H1 (cell line): ENCODE measurements at regions not wholly inside any gene's neighbourhood (a gene's known extent, or its start where the extent isn't known, plus 50 kb on each side); places are given as distances from the start of the nearest gene placed in this dataset.

Source experiments
- CTCF ChIA-PET: fragments of 300-600 bp; sonication (Branson Sonifier 250); formaldehyde crosslinking; loops from one replicate; lab custom pipeline; 2021; ENCODE audit not compliant: partially characterized antibody; lab: Charles Lee
- POLR2A ChIA-PET: fragments of 300-600 bp; sonication (Branson Sonifier 250); formaldehyde crosslinking; loops from one replicate; lab custom pipeline; 2021; ENCODE audit warnings: inconsistent platforms; ENCODE audit not compliant: partially characterized antibody; lab: Charles Lee
- DNase-seq, 2 experiments: peaks; one replicate each; pipeline versions ENCODE4 v3.0.0 to v3.0.0-alpha.2; 2010 to 2022; ENCODE audit warnings: low spot score in 2 of 2, low read depth in 1 of 2, mixed read lengths in 1 of 2
- FAIRE-seq: peaks from 2 replicates; lab custom pipeline; 2011; peaks lifted over from hg19 to GRCh38; lab: Jason Lieb, UNC
- H2AFZ ChIP-seq: 2 replicates; pipeline ENCODE4 v1.8.1; 2012; ENCODE audit warnings: low read length, inconsistent platforms
- H2AK5ac ChIP-seq: 2 replicates; pipeline ENCODE4 v1.6.1; 2013; ENCODE audit warnings: low read depth, low read length
- H2BK120ac ChIP-seq: replicated peaks from 2 replicates; pipeline ENCODE3; 2013; ENCODE audit warnings: low read depth, low read length, inconsistent platforms
- H2BK12ac ChIP-seq: 2 replicates; pipeline ENCODE4 v1.6.1; 2013; ENCODE audit warnings: low read depth, low read length
- H2BK15ac ChIP-seq: 2 replicates; pipeline ENCODE4 v1.6.1; 2013; ENCODE audit warnings: low read length
- H2BK20ac ChIP-seq: 2 replicates; pipeline ENCODE4 v1.6.1; 2013; ENCODE audit warnings: low read length
- H2BK5ac ChIP-seq: 2 replicates; pipeline ENCODE4 v1.6.1; 2013; ENCODE audit warnings: low read depth, low read length
- H3K14ac ChIP-seq: 2 replicates; pipeline ENCODE4 v1.6.1; 2013; ENCODE audit warnings: inconsistent platforms; ENCODE audit not compliant: insufficient read length
- H3K18ac ChIP-seq: 2 replicates; pipeline ENCODE4 v1.6.1; 2013; ENCODE audit warnings: low read length; ENCODE audit errors: extremely low read depth
- H3K23ac ChIP-seq: 2 replicates; pipeline ENCODE4 v1.6.1; 2013; ENCODE audit warnings: inconsistent platforms; ENCODE audit not compliant: insufficient read length
- H3K23me2 ChIP-seq: 2 replicates; pipeline ENCODE4 v1.6.1; 2013; ENCODE audit warnings: low read depth, low read length
- H3K27ac ChIP-seq: 2 replicates; pipeline ENCODE4 v1.6.1; 2011; ENCODE audit warnings: low read depth, low read length, inconsistent platforms
- H3K27me3 ChIP-seq, 4 experiments: replicated peaks in 1 of 4; 1 replicate in 1 of 4; 2 replicates in 3 of 4; pipeline versions ENCODE4 v1.6.1 to v1.8.1; 2011 to 2013; ENCODE audit warnings: low read length in 3 of 4, mild to moderate bottlenecking in 3 of 4, inconsistent platforms in 2 of 4, mixed read lengths in 2 of 4, moderate library complexity in 1 of 4; ENCODE audit not compliant: control insufficient read depth in 3 of 4, insufficient read depth in 3 of 4; ENCODE audit errors: extremely low read depth in 1 of 4
- H3K36me3 ChIP-seq, 4 experiments: 2 replicates each; pipeline versions ENCODE4 v1.6.1 to v1.8.1; 2011 to 2013; ENCODE audit warnings: mild to moderate bottlenecking in 4 of 4, low read length in 3 of 4, moderate library complexity in 2 of 4, control low read depth in 1 of 4, inconsistent platforms in 1 of 4; ENCODE audit not compliant: insufficient read depth in 4 of 4, control insufficient read depth in 2 of 4
- H3K4ac ChIP-seq: replicated peaks from 2 replicates; pipeline ENCODE3; 2013; ENCODE audit warnings: low read length, low read depth, mixed read lengths, inconsistent platforms; ENCODE audit not compliant: insufficient read length
- H3K4me1 ChIP-seq, 4 experiments: replicated peaks in 1 of 4; 1 replicate in 1 of 4; 2 replicates in 3 of 4; pipeline versions ENCODE4 v1.6.1 to v1.8.1; 2011 to 2013; ENCODE audit warnings: low read length in 3 of 4, inconsistent platforms in 2 of 4, mixed read lengths in 1 of 4; ENCODE audit not compliant: insufficient read depth in 4 of 4, control insufficient read depth in 3 of 4
- H3K4me2 ChIP-seq, 2 experiments: 2 replicates each; pipeline versions ENCODE4 v1.6.1 to v1.8.1; 2011 to 2013; ENCODE audit warnings: low read depth in 2 of 2, low read length in 2 of 2, control low read depth in 1 of 2, inconsistent platforms in 1 of 2, mild to moderate bottlenecking in 1 of 2; ENCODE audit not compliant: insufficient read depth in 1 of 2
- H3K4me3 ChIP-seq, 4 experiments: fragments of 200-600, 300-600 bp in 1 of 4; sonication (generic), shearing (Covaris generic), sonication (Bioruptor Twin) in 1 of 4; 2 replicates each; pipeline versions ENCODE4 v1.5.1 to v1.8.1; 2011 to 2016; ENCODE audit warnings: low read length in 4 of 4, low read depth in 3 of 4, control low read depth in 2 of 4, inconsistent platforms in 2 of 4, mild to moderate bottlenecking in 2 of 4, mixed read lengths in 1 of 4, moderate library complexity in 1 of 4; ENCODE audit not compliant: insufficient read depth in 2 of 4; ENCODE audit errors: extremely low read depth in 1 of 4
- H3K56ac ChIP-seq: replicated peaks from 2 replicates; pipeline ENCODE3; 2013; ENCODE audit warnings: low read depth, mild to moderate bottlenecking, mixed read lengths, low read length, inconsistent platforms; ENCODE audit not compliant: insufficient read length
- H3K79me1 ChIP-seq: 2 replicates; pipeline ENCODE4 v1.6.1; 2013; ENCODE audit warnings: low read depth, low read length, control low read depth
- H3K79me2 ChIP-seq, 2 experiments: 2 replicates each; pipeline versions ENCODE4 v1.6.1 to v1.8.1; 2012 to 2013; ENCODE audit warnings: low read length in 2 of 2, mild to moderate bottlenecking in 2 of 2, inconsistent platforms in 1 of 2; ENCODE audit not compliant: insufficient read depth in 2 of 2, control insufficient read depth in 1 of 2
- H3K9ac ChIP-seq, 4 experiments: replicated peaks in 1 of 4; 1 replicate in 1 of 4; 2 replicates in 3 of 4; pipeline versions ENCODE4 v1.6.1 to v1.8.1; 2011 to 2013; ENCODE audit warnings: low read depth in 3 of 4, low read length in 3 of 4, control low read depth in 2 of 4, mild to moderate bottlenecking in 2 of 4, moderate library complexity in 2 of 4, inconsistent platforms in 1 of 4; ENCODE audit errors: extremely low read depth in 1 of 4
- H3K9me3 ChIP-seq, 2 experiments: 2 replicates each; pipeline versions ENCODE4 v1.6.1 to v1.8.1; 2012 to 2013; ENCODE audit warnings: mild to moderate bottlenecking in 2 of 2, moderate library complexity in 2 of 2, control low read depth in 1 of 2, inconsistent platforms in 1 of 2, low read depth in 1 of 2, low read length in 1 of 2, mixed read lengths in 1 of 2; ENCODE audit not compliant: insufficient read depth in 2 of 2
- H4K20me1 ChIP-seq, 2 experiments: replicated peaks in 1 of 2; 2 replicates each; pipeline versions ENCODE3 to v1.8.1; 2011 to 2013; ENCODE audit warnings: inconsistent platforms in 2 of 2, low read length in 2 of 2, mild to moderate bottlenecking in 1 of 2; ENCODE audit not compliant: insufficient read depth in 2 of 2, control insufficient read depth in 1 of 2
- H4K5ac ChIP-seq: 2 replicates; pipeline ENCODE4 v1.6.1; 2013; ENCODE audit warnings: low read length, low read depth, mixed read lengths, inconsistent platforms; ENCODE audit not compliant: insufficient read length
- H4K8ac ChIP-seq: 2 replicates; pipeline ENCODE4 v1.8.0; 2013; ENCODE audit warnings: mild to moderate bottlenecking, moderate library complexity, low read length, inconsistent platforms; ENCODE audit not compliant: insufficient read depth; ENCODE audit errors: extremely low read depth
- H4K91ac ChIP-seq: replicated peaks from 2 replicates; pipeline ENCODE3; 2013; ENCODE audit warnings: low read length, mixed read lengths, inconsistent platforms; ENCODE audit not compliant: insufficient read length
- WGBS, 2 experiments: shearing (Covaris generic) in 1 of 2; methylation state at CpG; one replicate each; pipeline versions ENCODE4 v1.1.6 to v1.1.7; 2013 to 2015; ENCODE audit warnings: low lambda C conversion rate in 2 of 2, mixed read lengths in 2 of 2, inconsistent platforms in 1 of 2, low coverage in 1 of 2, missing lambda C conversion rate in 1 of 2; ENCODE audit not compliant: insufficient replicate concordance in 2 of 2, insufficient coverage in 1 of 2, insufficient read length in 1 of 2; ENCODE audit errors: extremely low coverage in 1 of 2, missing lambda C conversion rate in 1 of 2; 5-methylcytosine and 5-hydroxymethylcytosine counted together
- TF ChIP-seq, protein P1 (sequence below): fragments of 300-600 bp; sonication (generic); IDR thresholded peaks from 2 replicates; pipeline ENCODE4 v1.7.1; 2012; ENCODE audit warnings: low read length, moderate library complexity, mild to moderate bottlenecking, inconsistent platforms; ENCODE audit not compliant: insufficient replicate concordance

DNA sequence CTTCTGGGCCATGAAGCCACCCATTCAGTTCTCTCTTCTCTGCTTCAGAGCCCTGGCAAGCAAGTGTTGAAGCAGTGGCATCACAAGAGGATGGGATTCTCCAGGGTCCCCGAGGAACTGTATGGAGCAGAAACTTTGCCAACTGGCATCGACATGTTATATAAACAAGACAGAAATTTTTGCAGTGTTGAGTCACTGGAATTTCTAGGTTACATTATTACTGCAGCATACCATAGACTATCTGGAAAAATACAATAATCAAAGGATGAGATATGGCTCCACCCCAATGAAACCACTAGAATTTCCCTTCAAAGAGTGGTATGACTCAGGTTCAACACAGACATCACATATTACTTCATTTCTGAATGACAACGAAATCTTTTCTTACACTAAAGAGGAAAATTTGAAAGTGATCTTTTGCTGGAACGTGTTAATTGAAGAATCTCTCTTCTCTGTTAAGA, 343.0 kb upstream of the DYNLRB2 start:
- no peaks in the 10 kb centered on the region for H3K4me1 ChIP-seq
- no peak overlapping the region for H4K8ac ChIP-seq
- POLR2A ChIA-PET, result no interaction called here
- H3K23me2 ChIP-seq, result no peaks in the 10 kb centered on the region
- H3K36me3 ChIP-seq, result no peaks in the 10 kb centered on the region
- no peak overlapping the region for H4K91ac ChIP-seq
- CTCF ChIA-PET, result no interaction called here
- no peak overlapping the region for H3K4me2 ChIP-seq
- H3K79me1 ChIP-seq, result no peaks in the 10 kb centered on the region
- H4K5ac ChIP-seq, result no peak overlapping the region
- no peak overlapping the region for H2BK15ac ChIP-seq
- H3K56ac ChIP-seq, result no peak overlapping the region
- no peaks in the 10 kb centered on the region for H3K9me3 ChIP-seq
- H3K79me2 ChIP-seq, result no peaks in the 10 kb centered on the region
- no peak overlapping the region for H2BK20ac ChIP-seq
- no peak overlapping the region for H2BK12ac ChIP-seq
- WGBS, 2 experiments, result 80% methylated on average over 4 of the region's 4 CpGs; no CpG with 5 or more reads in 1 of the 2 experiments
- no peak overlapping the region for H3K14ac ChIP-seq
- no peak overlapping the region for H3K4me3 ChIP-seq
- H3K9ac ChIP-seq, result no peak overlapping the region
- no peak overlapping the region for H2AK5ac ChIP-seq
- DNase-seq (no peak), FAIRE-seq (no peak)
- no peaks in the 10 kb centered on the region for H4K20me1 ChIP-seq
- no peaks in the 10 kb centered on the region for H3K27me3 ChIP-seq
- no peak overlapping the region for H3K27ac ChIP-seq
- H2AFZ ChIP-seq, result no peak overlapping the region
- no peak overlapping the region for H3K18ac ChIP-seq
- H3K23ac ChIP-seq, result no peak overlapping the region
- H2BK5ac ChIP-seq, result no peak overlapping the region
- no peak overlapping the region for H2BK120ac ChIP-seq
- H3K4ac ChIP-seq, result no peak overlapping the region
- TF ChIP-seq, protein P1, sequence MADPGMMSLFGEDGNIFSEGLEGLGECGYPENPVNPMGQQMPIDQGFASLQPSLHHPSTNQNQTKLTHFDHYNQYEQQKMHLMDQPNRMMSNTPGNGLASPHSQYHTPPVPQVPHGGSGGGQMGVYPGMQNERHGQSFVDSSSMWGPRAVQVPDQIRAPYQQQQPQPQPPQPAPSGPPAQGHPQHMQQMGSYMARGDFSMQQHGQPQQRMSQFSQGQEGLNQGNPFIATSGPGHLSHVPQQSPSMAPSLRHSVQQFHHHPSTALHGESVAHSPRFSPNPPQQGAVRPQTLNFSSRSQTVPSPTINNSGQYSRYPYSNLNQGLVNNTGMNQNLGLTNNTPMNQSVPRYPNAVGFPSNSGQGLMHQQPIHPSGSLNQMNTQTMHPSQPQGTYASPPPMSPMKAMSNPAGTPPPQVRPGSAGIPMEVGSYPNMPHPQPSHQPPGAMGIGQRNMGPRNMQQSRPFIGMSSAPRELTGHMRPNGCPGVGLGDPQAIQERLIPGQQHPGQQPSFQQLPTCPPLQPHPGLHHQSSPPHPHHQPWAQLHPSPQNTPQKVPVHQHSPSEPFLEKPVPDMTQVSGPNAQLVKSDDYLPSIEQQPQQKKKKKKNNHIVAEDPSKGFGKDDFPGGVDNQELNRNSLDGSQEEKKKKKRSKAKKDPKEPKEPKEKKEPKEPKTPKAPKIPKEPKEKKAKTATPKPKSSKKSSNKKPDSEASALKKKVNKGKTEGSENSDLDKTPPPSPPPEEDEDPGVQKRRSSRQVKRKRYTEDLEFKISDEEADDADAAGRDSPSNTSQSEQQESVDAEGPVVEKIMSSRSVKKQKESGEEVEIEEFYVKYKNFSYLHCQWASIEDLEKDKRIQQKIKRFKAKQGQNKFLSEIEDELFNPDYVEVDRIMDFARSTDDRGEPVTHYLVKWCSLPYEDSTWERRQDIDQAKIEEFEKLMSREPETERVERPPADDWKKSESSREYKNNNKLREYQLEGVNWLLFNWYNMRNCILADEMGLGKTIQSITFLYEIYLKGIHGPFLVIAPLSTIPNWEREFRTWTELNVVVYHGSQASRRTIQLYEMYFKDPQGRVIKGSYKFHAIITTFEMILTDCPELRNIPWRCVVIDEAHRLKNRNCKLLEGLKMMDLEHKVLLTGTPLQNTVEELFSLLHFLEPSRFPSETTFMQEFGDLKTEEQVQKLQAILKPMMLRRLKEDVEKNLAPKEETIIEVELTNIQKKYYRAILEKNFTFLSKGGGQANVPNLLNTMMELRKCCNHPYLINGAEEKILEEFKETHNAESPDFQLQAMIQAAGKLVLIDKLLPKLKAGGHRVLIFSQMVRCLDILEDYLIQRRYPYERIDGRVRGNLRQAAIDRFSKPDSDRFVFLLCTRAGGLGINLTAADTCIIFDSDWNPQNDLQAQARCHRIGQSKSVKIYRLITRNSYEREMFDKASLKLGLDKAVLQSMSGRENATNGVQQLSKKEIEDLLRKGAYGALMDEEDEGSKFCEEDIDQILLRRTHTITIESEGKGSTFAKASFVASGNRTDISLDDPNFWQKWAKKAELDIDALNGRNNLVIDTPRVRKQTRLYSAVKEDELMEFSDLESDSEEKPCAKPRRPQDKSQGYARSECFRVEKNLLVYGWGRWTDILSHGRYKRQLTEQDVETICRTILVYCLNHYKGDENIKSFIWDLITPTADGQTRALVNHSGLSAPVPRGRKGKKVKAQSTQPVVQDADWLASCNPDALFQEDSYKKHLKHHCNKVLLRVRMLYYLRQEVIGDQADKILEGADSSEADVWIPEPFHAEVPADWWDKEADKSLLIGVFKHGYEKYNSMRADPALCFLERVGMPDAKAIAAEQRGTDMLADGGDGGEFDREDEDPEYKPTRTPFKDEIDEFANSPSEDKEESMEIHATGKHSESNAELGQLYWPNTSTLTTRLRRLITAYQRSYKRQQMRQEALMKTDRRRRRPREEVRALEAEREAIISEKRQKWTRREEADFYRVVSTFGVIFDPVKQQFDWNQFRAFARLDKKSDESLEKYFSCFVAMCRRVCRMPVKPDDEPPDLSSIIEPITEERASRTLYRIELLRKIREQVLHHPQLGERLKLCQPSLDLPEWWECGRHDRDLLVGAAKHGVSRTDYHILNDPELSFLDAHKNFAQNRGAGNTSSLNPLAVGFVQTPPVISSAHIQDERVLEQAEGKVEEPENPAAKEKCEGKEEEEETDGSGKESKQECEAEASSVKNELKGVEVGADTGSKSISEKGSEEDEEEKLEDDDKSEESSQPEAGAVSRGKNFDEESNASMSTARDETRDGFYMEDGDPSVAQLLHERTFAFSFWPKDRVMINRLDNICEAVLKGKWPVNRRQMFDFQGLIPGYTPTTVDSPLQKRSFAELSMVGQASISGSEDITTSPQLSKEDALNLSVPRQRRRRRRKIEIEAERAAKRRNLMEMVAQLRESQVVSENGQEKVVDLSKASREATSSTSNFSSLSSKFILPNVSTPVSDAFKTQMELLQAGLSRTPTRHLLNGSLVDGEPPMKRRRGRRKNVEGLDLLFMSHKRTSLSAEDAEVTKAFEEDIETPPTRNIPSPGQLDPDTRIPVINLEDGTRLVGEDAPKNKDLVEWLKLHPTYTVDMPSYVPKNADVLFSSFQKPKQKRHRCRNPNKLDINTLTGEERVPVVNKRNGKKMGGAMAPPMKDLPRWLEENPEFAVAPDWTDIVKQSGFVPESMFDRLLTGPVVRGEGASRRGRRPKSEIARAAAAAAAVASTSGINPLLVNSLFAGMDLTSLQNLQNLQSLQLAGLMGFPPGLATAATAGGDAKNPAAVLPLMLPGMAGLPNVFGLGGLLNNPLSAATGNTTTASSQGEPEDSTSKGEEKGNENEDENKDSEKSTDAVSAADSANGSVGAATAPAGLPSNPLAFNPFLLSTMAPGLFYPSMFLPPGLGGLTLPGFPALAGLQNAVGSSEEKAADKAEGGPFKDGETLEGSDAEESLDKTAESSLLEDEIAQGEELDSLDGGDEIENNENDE, result no peak
